H9 (cell line): ENCODE measurements at regions not wholly inside any gene's neighbourhood (a gene's known extent, or its start where the extent isn't known, plus 50 kb on each side); places are given as distances from the start of the nearest gene placed in this dataset.

Experiments used
- DNase-seq: peaks from one replicate; pipeline ENCODE4 v3.0.0-alpha.2; 2017
- H2AFZ ChIP-seq: one replicate; pipeline ENCODE4 v1.6.1; 2013; ENCODE audit warnings: mild to moderate bottlenecking, low read length, control low read depth, moderate library complexity
- H2AK5ac ChIP-seq: 2 replicates; pipeline ENCODE4 v1.6.1; 2013; ENCODE audit warnings: low read length, control low read depth, mixed read lengths; ENCODE audit not compliant: insufficient read length
- H2BK120ac ChIP-seq: one replicate; pipeline ENCODE4 v1.6.1; 2013; ENCODE audit warnings: low read depth, mild to moderate bottlenecking, low read length, control low read depth, inconsistent platforms; ENCODE audit not compliant: poor library complexity, severe bottlenecking
- H2BK12ac ChIP-seq: 2 replicates; pipeline ENCODE4 v1.6.1; 2013; ENCODE audit warnings: low read length, control low read depth, mixed read lengths, low read depth; ENCODE audit not compliant: insufficient read length
- H2BK15ac ChIP-seq: 2 replicates; pipeline ENCODE4 v1.6.1; 2013; ENCODE audit warnings: low read depth, low read length, control low read depth
- H2BK20ac ChIP-seq: one replicate; pipeline ENCODE4 v1.6.1; 2013; ENCODE audit warnings: low read depth, mild to moderate bottlenecking, low read length, control low read depth, inconsistent platforms; ENCODE audit not compliant: poor library complexity, severe bottlenecking
- H2BK5ac ChIP-seq: 2 replicates; pipeline ENCODE4 v1.6.1; 2013; ENCODE audit warnings: low read length, control low read depth, mixed read lengths; ENCODE audit not compliant: insufficient read length
- H3K14ac ChIP-seq: 2 replicates; pipeline ENCODE4 v1.6.1; 2013; ENCODE audit warnings: low read length, control low read depth; ENCODE audit not compliant: insufficient read depth
- H3K18ac ChIP-seq: 2 replicates; pipeline ENCODE4 v1.6.1; 2013; ENCODE audit warnings: low read depth, mild to moderate bottlenecking, mixed read lengths, low read length, control low read depth; ENCODE audit not compliant: insufficient read length
- H3K23ac ChIP-seq: 2 replicates; pipeline ENCODE4 v1.6.1; 2013; ENCODE audit warnings: low read length, control low read depth, mixed read lengths, low read depth; ENCODE audit not compliant: insufficient read length
- H3K23me2 ChIP-seq: 2 replicates; pipeline ENCODE4 v1.6.1; 2013; ENCODE audit warnings: low read depth, mild to moderate bottlenecking, mixed read lengths, low read length, control low read depth; ENCODE audit not compliant: insufficient read length, poor library complexity, severe bottlenecking
- H3K27ac ChIP-seq: 2 replicates; pipeline ENCODE4 v1.5.1; 2013; ENCODE audit warnings: low read length, control low read depth, mixed read lengths, low read depth; ENCODE audit not compliant: insufficient read length
- H3K27me3 ChIP-seq: 2 replicates; pipeline ENCODE4 v1.6.1; 2013; ENCODE audit warnings: low read length, control low read depth, inconsistent platforms; ENCODE audit not compliant: insufficient read depth
- H3K4ac ChIP-seq: 2 replicates; pipeline ENCODE4 v1.6.1; 2013; ENCODE audit warnings: low read depth, mild to moderate bottlenecking, control low read depth, inconsistent platforms, low read length, moderate library complexity
- H3K4me1 ChIP-seq: 2 replicates; pipeline ENCODE4 v1.6.1; 2013; ENCODE audit warnings: low read length, control low read depth, inconsistent platforms; ENCODE audit not compliant: insufficient read depth
- H3K4me2 ChIP-seq: 2 replicates; pipeline ENCODE4 v1.6.1; 2013; ENCODE audit warnings: low read length, control low read depth, mixed read lengths; ENCODE audit not compliant: insufficient read length, insufficient read depth
- H3K56ac ChIP-seq: 2 replicates; pipeline ENCODE4 v1.6.1; 2013; ENCODE audit warnings: low read depth, mild to moderate bottlenecking, mixed read lengths, low read length, control low read depth; ENCODE audit not compliant: insufficient read length
- H3K79me1 ChIP-seq: 2 replicates; pipeline ENCODE4 v1.6.1; 2013; ENCODE audit warnings: low read depth, mild to moderate bottlenecking, moderate library complexity, low read length, control low read depth, inconsistent platforms; ENCODE audit not compliant: insufficient read depth, poor library complexity, severe bottlenecking
- H3K79me2 ChIP-seq: 2 replicates; pipeline ENCODE4 v1.6.1; 2013; ENCODE audit warnings: low read length, control low read depth, inconsistent platforms; ENCODE audit not compliant: insufficient read depth
- H3K9ac ChIP-seq: 2 replicates; pipeline ENCODE4 v1.6.1; 2013; ENCODE audit warnings: low read length, control low read depth, mixed read lengths; ENCODE audit not compliant: insufficient read length; ENCODE audit errors: extremely low read depth
- H3K9me3 ChIP-seq: one replicate; pipeline ENCODE4 v1.6.1; 2013; ENCODE audit warnings: low read depth, low read length, inconsistent platforms; ENCODE audit not compliant: control insufficient read depth
- H3T11ph ChIP-seq: one replicate; pipeline ENCODE4 v1.6.1; 2013; ENCODE audit warnings: mild to moderate bottlenecking, low read length, control low read depth, inconsistent platforms
- H4K20me1 ChIP-seq: one replicate; pipeline ENCODE4 v1.6.1; 2013; ENCODE audit not compliant: control insufficient read depth, insufficient read length, insufficient read depth
- H4K5ac ChIP-seq: 2 replicates; pipeline ENCODE4 v1.6.1; 2013; ENCODE audit warnings: low read depth, mild to moderate bottlenecking, mixed read lengths, low read length, control low read depth; ENCODE audit not compliant: insufficient read length
- H4K8ac ChIP-seq: replicated peaks from 2 replicates; pipeline ENCODE4 v1.6.1; 2013; ENCODE audit warnings: low read length, control low read depth, mixed read lengths, low read depth; ENCODE audit not compliant: insufficient read length
- H4K91ac ChIP-seq: 2 replicates; pipeline ENCODE4 v1.6.1; 2013; ENCODE audit warnings: low read depth, mild to moderate bottlenecking, moderate library complexity, mixed read lengths, low read length, control low read depth; ENCODE audit not compliant: insufficient read length
- H3K27ac Mint-ChIP-seq, 3 experiments: 2 replicates in 2 of 3; 3 replicates in 1 of 3; pipeline ENCODE4 v1.8.0; 2020 to 2021; ENCODE audit warnings: mixed read lengths in 3 of 3, mild to moderate bottlenecking in 1 of 3, moderate library complexity in 1 of 3
- H3K27me3 Mint-ChIP-seq: 2 replicates; pipeline ENCODE4 v1.8.0; 2021; ENCODE audit warnings: low read depth, mild to moderate bottlenecking, moderate library complexity, mixed read lengths
- H3K36me3 Mint-ChIP-seq, 3 experiments: 2 replicates in 2 of 3; 3 replicates in 1 of 3; pipeline ENCODE4 v1.8.0; 2020 to 2021; ENCODE audit warnings: low read depth in 3 of 3, mixed read lengths in 3 of 3; ENCODE audit not compliant: insufficient read depth in 1 of 3
- H3K4me1 Mint-ChIP-seq, 2 experiments: 2 replicates each; pipeline ENCODE4 v1.8.0; 2020; ENCODE audit warnings: mixed read lengths in 2 of 2
- H3K4me3 Mint-ChIP-seq, 2 experiments: 2 replicates in 1 of 2; 3 replicates in 1 of 2; pipeline ENCODE4 v1.8.0; 2020 to 2021; ENCODE audit warnings: mild to moderate bottlenecking in 2 of 2, mixed read lengths in 2 of 2, moderate library complexity in 1 of 2
- H3K9me3 Mint-ChIP-seq, 2 experiments: 2 replicates in 1 of 2; 3 replicates in 1 of 2; pipeline ENCODE4 v1.8.0; 2020; ENCODE audit warnings: mild to moderate bottlenecking in 2 of 2, mixed read lengths in 2 of 2, moderate library complexity in 1 of 2
- CTCF ChIP-seq: fragments of 200-600 bp; sonication (generic); conservative IDR thresholded peaks from 3 replicates; pipeline ENCODE4 v1.8.0; 2021; ENCODE audit warnings: antibody characterized with exemption, mild to moderate bottlenecking
- WGBS: extraction: QIAGEN DNeasy Blood & Tissue Kit; methylation state at CpG from one replicate; pipeline ENCODE4 v1.1.7; 2013; ENCODE audit warnings: missing lambda C conversion rate, low lambda C conversion rate, mixed read lengths; ENCODE audit not compliant: insufficient read length; ENCODE audit errors: extremely low coverage; 5-methylcytosine and 5-hydroxymethylcytosine counted together

DNA sequence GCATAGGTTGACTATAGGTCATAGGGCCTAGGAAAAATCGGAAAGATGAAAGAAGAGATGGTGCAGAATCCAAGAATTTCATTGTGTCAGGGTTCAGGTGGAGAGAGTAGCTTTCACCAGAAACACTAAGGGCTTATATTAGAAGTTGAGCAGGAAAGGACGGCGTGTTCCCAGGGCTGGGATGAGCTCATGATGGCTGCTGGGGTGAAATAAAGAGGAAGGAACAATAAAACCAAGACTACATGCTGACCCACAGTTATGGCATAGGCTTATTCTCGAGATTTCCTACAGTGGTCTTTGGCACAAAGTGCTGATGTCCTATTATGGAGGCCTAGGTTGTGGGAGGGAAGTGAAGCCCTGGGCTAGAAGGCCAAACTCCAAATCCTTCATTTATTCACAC lies 195.8 kb downstream of the PTEN start:
- Histone ChIP-seq H2AK5ac (no peak overlapping the region), H3K9ac (no peak overlapping the region), H3K14ac (no peak overlapping the region), H3K4me1 (no peaks in the 10 kb centered on the region), H2BK15ac (no peak overlapping the region), H3K79me2 (no peaks in the 10 kb centered on the region), H2BK20ac (no peak overlapping the region), H3K23me2 (no peaks in the 10 kb centered on the region), H3K23ac (no peak overlapping the region), H4K8ac (no peak overlapping the region), H3K27me3 (no peaks in the 10 kb centered on the region), H3K56ac (no peak overlapping the region), H3K18ac (no peak overlapping the region), H4K91ac (no peak overlapping the region), H3K4ac (no peak overlapping the region), H3T11ph (no peak overlapping the region), H3K9me3 (no peaks in the 10 kb centered on the region), H3K79me1 (no peaks in the 10 kb centered on the region), H2BK12ac (no peak overlapping the region), H4K20me1 (no peaks in the 10 kb centered on the region), H2BK5ac (no peak overlapping the region), H3K27ac (no peak overlapping the region), H2BK120ac (no peak overlapping the region), H4K5ac (no peak overlapping the region), H2AFZ (no peak overlapping the region), H3K4me2 (no peak overlapping the region)
- Mint-ChIP-seq H3K4me1 (no peaks in the 10 kb centered on the region; a peak in 1 of 4 replicates), H3K36me3 (no peaks in the 10 kb centered on the region; a peak in 1 of 7 replicates), H3K9me3 (peaks cover 0 to 3% of the 10 kb centered on the region in 2 experiments; a peak in 2 of 5 replicates), H3K27ac (no peak overlapping the region), H3K4me3 (no peak overlapping the region), H3K27me3 (no peaks in the 10 kb centered on the region)
- no CpG with 5 or more reads among the region's 4 CpGs for WGBS
- DNase-seq: no peak
- no peak for TF ChIP-seq CTCF
